DLD1 (cell line): ENCODE measurements at regions not wholly inside any gene's neighbourhood (a gene's known extent, or its start where the extent isn't known, plus 50 kb on each side); places are given as distances from the start of the nearest gene placed in this dataset.

Experiments
- in situ Hi-C: cut with HindIII; loops from 2 replicates; pipeline ENCODE4 v1.10.0; 2017; ENCODE audit warnings: low sequenced_read_pairs

GRCh38 chr18:10401521-10401920 is 52.9 kb upstream of the APCDD1 start:
- in situ Hi-C loops = no loop called here

GRCh38 chr18:10401930-10402329 is 52.5 kb upstream of the APCDD1 start:
- in situ Hi-C loops = no loop called here

GRCh38 chr18:10402871-10403559 is 51.4 kb upstream of the APCDD1 start:
- in situ Hi-C loops = no loop called here

- in situ Hi-C loops = no loop called here
These were observed 50.7 kb upstream of the APCDD1 start for GRCh38 chr18:10403708-10404107.

GRCh38 chr18:10404168-10404567 is 50.3 kb upstream of the APCDD1 start:
- in situ Hi-C loops = no loop called here
